SK-N-SH (cell line): ENCODE measurements at regions not wholly inside any gene's neighbourhood (a gene's known extent, or its start where the extent isn't known, plus 50 kb on each side); places are given as distances from the start of the nearest gene placed in this dataset.

Source experiments
- CTCF ChIA-PET: fragments of 300-600, 350-600 bp; formaldehyde crosslinking; extraction: SDS; loops from one replicate; lab custom pipeline; 2021; lab: Yijun Ruan, JAX
- POLR2A ChIA-PET: fragments of 350-600 bp; sonication (Branson Sonifier 250); formaldehyde crosslinking; extraction: SDS; loops from one replicate; lab custom pipeline; 2020; ENCODE audit warnings: antibody characterized with exemption, inconsistent platforms; lab: Yijun Ruan, JAX
- DNase-seq: peaks from one replicate; pipeline ENCODE4 v3.0.0; 2012
- H2AFZ ChIP-seq: fragments of 200-600 bp; sonication (generic); 2 replicates; pipeline ENCODE4 v1.8.1; 2016; ENCODE audit warnings: antibody characterized with exemption, mild to moderate bottlenecking, low read depth
- H3F3A ChIP-seq: fragments of 200-600 bp; sonication (generic); replicated peaks from 2 replicates; pipeline ENCODE3; 2016; ENCODE audit warnings: antibody characterized with exemption, mild to moderate bottlenecking; ENCODE audit not compliant: insufficient read depth
- H3K27ac ChIP-seq, 2 experiments: fragments of 200-500 bp in 1 of 2; fragments of 200-600 bp in 1 of 2; sonication (Bioruptor generic) in 1 of 2; sonication (generic), shearing (Covaris generic) in 1 of 2; 2 replicates each; pipeline versions ENCODE4 v1.5.1 to v1.6.1; 2014 to 2016; ENCODE audit warnings: low read depth in 2 of 2, inconsistent platforms in 1 of 2, low read length in 1 of 2, mild to moderate bottlenecking in 1 of 2, mixed read lengths in 1 of 2
- H3K27me3 ChIP-seq: fragments of 200-600 bp; sonication (generic), shearing (Covaris generic); 2 replicates; pipeline ENCODE4 v1.6.1; 2016; ENCODE audit warnings: mixed run types; ENCODE audit not compliant: insufficient read depth
- H3K36me3 ChIP-seq, 2 experiments: fragments of 200-500 bp in 1 of 2; fragments of 200-600 bp in 1 of 2; sonication (Bioruptor generic) in 1 of 2; sonication (generic) in 1 of 2; replicated peaks in 1 of 2; 2 replicates each; pipeline versions ENCODE3 to v1.5.1; 2014 to 2016; ENCODE audit warnings: low read length in 1 of 2, mild to moderate bottlenecking in 1 of 2; ENCODE audit not compliant: insufficient read depth in 2 of 2, control insufficient read depth in 1 of 2
- H3K4me1 ChIP-seq, 2 experiments: fragments of 200-500 bp in 1 of 2; fragments of 200-600 bp in 1 of 2; sonication (Bioruptor generic) in 1 of 2; sonication (generic), shearing (Covaris generic) in 1 of 2; 2 replicates each; pipeline versions ENCODE4 v1.5.1 to v1.6.1; 2014 to 2016; ENCODE audit warnings: low read depth in 1 of 2, low read length in 1 of 2, mixed run types in 1 of 2; ENCODE audit not compliant: insufficient read depth in 2 of 2, control insufficient read depth in 1 of 2
- H3K4me2 ChIP-seq: fragments of 200-600 bp; sonication (generic), shearing (Covaris generic); 2 replicates; pipeline ENCODE4 v1.6.1; 2017; ENCODE audit warnings: mixed run types
- H3K4me3 ChIP-seq, 2 experiments: fragments of 200-500 bp in 1 of 2; fragments of 200-600 bp in 1 of 2; sonication (Bioruptor generic) in 1 of 2; sonication (generic), shearing (Covaris generic) in 1 of 2; 2 replicates each; pipeline versions ENCODE4 v1.5.1 to v1.8.1; 2014 to 2016; ENCODE audit warnings: low read depth in 2 of 2, inconsistent platforms in 1 of 2, low read length in 1 of 2, mild to moderate bottlenecking in 1 of 2, mixed read lengths in 1 of 2, moderate library complexity in 1 of 2
- H3K79me2 ChIP-seq: fragments of 200-600 bp; sonication (generic); 2 replicates; pipeline ENCODE4 v1.8.1; 2017; ENCODE audit warnings: mild to moderate bottlenecking; ENCODE audit not compliant: insufficient read depth
- H3K9ac ChIP-seq: fragments of 200-600 bp; sonication (generic); 2 replicates; pipeline ENCODE4 v1.6.1; 2017; ENCODE audit warnings: mixed run types
- H3K9me2 ChIP-seq: fragments of 200-600 bp; sonication (generic); 2 replicates; pipeline ENCODE4 v1.6.1; 2017; ENCODE audit warnings: mixed run types
- H3K9me3 ChIP-seq: fragments of 200-600 bp; sonication (generic); 2 replicates; pipeline ENCODE4 v1.6.1; 2017; ENCODE audit warnings: mixed run types, mild to moderate bottlenecking, moderate library complexity
- H4K20me1 ChIP-seq: fragments of 200-600 bp; sonication (generic); 2 replicates; pipeline ENCODE4 v1.6.1; 2017; ENCODE audit warnings: mild to moderate bottlenecking, mixed run types; ENCODE audit not compliant: insufficient read depth
- CHD2 ChIP-seq: fragments of 150-350 bp; IDR thresholded peaks from 2 replicates; pipeline ENCODE4 v1.6.1; 2018; ENCODE audit warnings: low read length; ENCODE audit not compliant: partially characterized antibody
- ELF1 ChIP-seq: IDR thresholded peaks from 2 replicates; pipeline ENCODE4 v1.4.0; 2012
- EZH2phosphoT487 ChIP-seq: fragments of 200-600 bp; sonication (generic); IDR thresholded peaks from 2 replicates; pipeline ENCODE4 v1.6.1; 2017; ENCODE audit warnings: low read depth, mixed run types, mild to moderate bottlenecking, antibody characterized with exemption, moderate library complexity, borderline replicate concordance
- FOXJ3 ChIP-seq: sonication (generic); formaldehyde crosslinking; IDR thresholded peaks from 2 replicates; pipeline ENCODE4 v1.5.1; 2020; ENCODE audit warnings: mild to moderate bottlenecking, missing genetic modification reagents
- FOXM1 ChIP-seq: IDR thresholded peaks from 2 replicates; pipeline ENCODE4 v1.4.0; 2012; ENCODE audit warnings: low read depth, mild to moderate bottlenecking
- GABPA ChIP-seq: IDR thresholded peaks from 2 replicates; pipeline ENCODE4 v1.4.0; 2012; ENCODE audit warnings: low read depth, mild to moderate bottlenecking
- GATA2 ChIP-seq: sonication (generic); formaldehyde crosslinking; IDR thresholded peaks from 2 replicates; pipeline ENCODE4 v1.5.0; 2020; ENCODE audit warnings: mild to moderate bottlenecking, missing genetic modification reagents
- JUND ChIP-seq: IDR thresholded peaks from 2 replicates; pipeline ENCODE4 v1.4.0; 2012
- NRF1 ChIP-seq: IDR thresholded peaks from 2 replicates; pipeline ENCODE4 v1.6.1; 2012; ENCODE audit warnings: low read depth, mild to moderate bottlenecking, low read length
- RCOR1 ChIP-seq: fragments of 150-350 bp; IDR thresholded peaks from 2 replicates; pipeline ENCODE4 v1.6.1; 2017; ENCODE audit warnings: antibody characterized with exemption, low read length
- RFX5 ChIP-seq: IDR thresholded peaks from 2 replicates; pipeline ENCODE4 v1.6.1; 2012; ENCODE audit warnings: mild to moderate bottlenecking, improper control_type of control experiment, low read length
- TEAD4 ChIP-seq: IDR thresholded peaks from 2 replicates; pipeline ENCODE4 v1.4.0; 2012; ENCODE audit warnings: mild to moderate bottlenecking, borderline replicate concordance; ENCODE audit not compliant: insufficient read depth
- USF2 ChIP-seq: fragments of 150-350 bp; IDR thresholded peaks from 2 replicates; pipeline ENCODE4 v1.6.1; 2017; ENCODE audit warnings: antibody characterized with exemption, low read length, low read depth, borderline replicate concordance
- YY1 ChIP-seq: IDR thresholded peaks from 2 replicates; pipeline ENCODE4 v1.4.0; 2012; ENCODE audit warnings: low read depth, mild to moderate bottlenecking
- WGBS: methylation state at CpG from one replicate; pipeline ENCODE4 v1.1.6; 2017; ENCODE audit warnings: low lambda C conversion rate; 5-methylcytosine and 5-hydroxymethylcytosine counted together
- TF ChIP-seq, protein P1 (sequence below): fragments of 150-350 bp; IDR thresholded peaks from 2 replicates; pipeline ENCODE4 v1.6.1; 2016; ENCODE audit warnings: mild to moderate bottlenecking, low read depth, low read length
- TF ChIP-seq, protein P2 (sequence below): IDR thresholded peaks from 2 replicates; pipeline ENCODE4 v1.4.0; 2012; ENCODE audit warnings: low read depth, borderline replicate concordance

DNA sequence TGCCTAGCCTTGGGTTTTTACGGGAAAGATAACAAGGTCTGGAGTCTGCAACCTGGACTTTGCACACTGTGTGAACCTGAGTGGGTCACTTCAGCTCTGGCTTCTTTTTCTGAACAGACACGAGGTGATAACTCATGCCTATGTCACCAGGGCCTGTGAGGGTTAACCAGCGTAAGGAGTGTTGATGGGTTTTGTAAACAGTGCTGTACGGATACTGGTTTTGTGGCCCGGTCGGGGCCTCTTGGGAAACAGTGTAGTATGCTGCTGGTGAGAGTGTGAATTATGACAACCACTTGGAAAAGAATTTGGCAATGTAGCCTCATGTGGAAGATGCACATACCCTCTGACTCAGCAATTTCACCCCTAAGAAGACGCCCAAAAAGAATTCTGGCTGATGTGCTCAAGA, 266.8 kb downstream of the MN1 start:
- WGBS = 72% methylated on average over 7 of the region's 7 CpGs
- Histone ChIP-seq H3K4me3 (no peak overlapping the region), H3K27ac (no peak overlapping the region), H3K27me3 (no peaks in the 10 kb centered on the region), H3F3A (no peaks in the 10 kb centered on the region), H2AFZ (no peak overlapping the region), H3K79me2 (no peaks in the 10 kb centered on the region), H4K20me1 (no peaks in the 10 kb centered on the region), H3K36me3 (no peaks in the 10 kb centered on the region), H3K4me1 (no peaks in the 10 kb centered on the region; a peak in 1 of 4 replicates), H3K9me2 (no peaks in the 10 kb centered on the region), H3K4me2 (no peak overlapping the region), H3K9ac (no peak overlapping the region), H3K9me3 (no peaks in the 10 kb centered on the region)
- CTCF ChIA-PET = no interaction called here
- TF ChIP-seq EZH2phosphoT487 (no peak), RFX5 (no peak), GATA2 (no peak), NRF1 (no peak), YY1 (no peak), FOXJ3 (CRISPR knock-in tag) (no peak), USF2 (no peak)
- DNase-seq = no peak
- POLR2A ChIA-PET = no interaction called here

GRCh38 chr22:27535452-27535851, 266.1 kb downstream of the MN1 start:
- Histone ChIP-seq H4K20me1 (no peaks in the 10 kb centered on the region), H3K36me3 (no peaks in the 10 kb centered on the region), H3K4me2 (no peak overlapping the region), H3K4me3 (no peak overlapping the region), H3F3A (no peaks in the 10 kb centered on the region), H3K27ac (no peak overlapping the region), H3K9me3 (no peaks in the 10 kb centered on the region), H3K9ac (no peak overlapping the region), H2AFZ (no peak overlapping the region), H3K9me2 (no peaks in the 10 kb centered on the region), H3K4me1 (no peaks in the 10 kb centered on the region; a peak in 1 of 4 replicates), H3K79me2 (no peaks in the 10 kb centered on the region), H3K27me3 (no peaks in the 10 kb centered on the region)
- CTCF ChIA-PET = interaction anchor here (1.0 kb wide), 1 partner anchor 26 kb away, joined by 3 read pairs; no protein-coding TSS in a partner anchor
- 99% methylated on average over 2 of the region's 2 CpGs for WGBS
- POLR2A ChIA-PET = no interaction called here
- DNase-seq = no peak
- no peak for TF ChIP-seq ELF1
- TF ChIP-seq GABPA = no peak
- TF ChIP-seq YY1 = no peak
- TF ChIP-seq RCOR1 = no peak
- no peak for TF ChIP-seq JUND
- no peak for TF ChIP-seq CHD2
- no peak for TF ChIP-seq RFX5
- TF ChIP-seq FOXM1 = no peak
- no peak for TF ChIP-seq TEAD4
- TF ChIP-seq, protein P1, sequence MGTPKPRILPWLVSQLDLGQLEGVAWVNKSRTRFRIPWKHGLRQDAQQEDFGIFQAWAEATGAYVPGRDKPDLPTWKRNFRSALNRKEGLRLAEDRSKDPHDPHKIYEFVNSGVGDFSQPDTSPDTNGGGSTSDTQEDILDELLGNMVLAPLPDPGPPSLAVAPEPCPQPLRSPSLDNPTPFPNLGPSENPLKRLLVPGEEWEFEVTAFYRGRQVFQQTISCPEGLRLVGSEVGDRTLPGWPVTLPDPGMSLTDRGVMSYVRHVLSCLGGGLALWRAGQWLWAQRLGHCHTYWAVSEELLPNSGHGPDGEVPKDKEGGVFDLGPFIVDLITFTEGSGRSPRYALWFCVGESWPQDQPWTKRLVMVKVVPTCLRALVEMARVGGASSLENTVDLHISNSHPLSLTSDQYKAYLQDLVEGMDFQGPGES = no peak
- TF ChIP-seq, protein P2, sequence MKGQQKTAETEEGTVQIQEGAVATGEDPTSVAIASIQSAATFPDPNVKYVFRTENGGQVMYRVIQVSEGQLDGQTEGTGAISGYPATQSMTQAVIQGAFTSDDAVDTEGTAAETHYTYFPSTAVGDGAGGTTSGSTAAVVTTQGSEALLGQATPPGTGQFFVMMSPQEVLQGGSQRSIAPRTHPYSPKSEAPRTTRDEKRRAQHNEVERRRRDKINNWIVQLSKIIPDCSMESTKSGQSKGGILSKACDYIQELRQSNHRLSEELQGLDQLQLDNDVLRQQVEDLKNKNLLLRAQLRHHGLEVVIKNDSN = no peak
